GM12878 (cell line): ENCODE measurements at regions not wholly inside any gene's neighbourhood (a gene's known extent, or its start where the extent isn't known, plus 50 kb on each side); places are given as distances from the start of the nearest gene placed in this dataset.

ENCODE experiments used
- ATAC-seq: fragments of 200-7000 bp; cut with Tn5 transposase; 3 replicates; pipeline ENCODE4 v1.9.1; 2020; ENCODE audit warnings: mild to moderate bottlenecking, moderate library complexity
- BruUV-seq: library from RNA; stranded (reverse); fragments of 400-500 nt; replicated peaks from 2 replicates; lab custom pipeline; 2021; lab: Mats Ljungman, UMichigan
- CTCF ChIA-PET: fragments of 300-600 bp; sonication (Branson Sonifier 250); formaldehyde crosslinking; extraction: SDS; loops from one replicate; lab custom pipeline; 2021; ENCODE audit warnings: inconsistent platforms; lab: Yijun Ruan, JAX
- POLR2A ChIA-PET: fragments of 350-600 bp; formaldehyde crosslinking; extraction: SDS; loops from one replicate; lab custom pipeline; 2021; ENCODE audit warnings: inconsistent platforms; lab: Charles Lee
- RAD21 ChIA-PET: fragments of 300-600 bp; sonication (Branson Sonifier 250); formaldehyde crosslinking; loops from one replicate; lab custom pipeline; 2023; ENCODE audit warnings: antibody characterized with exemption; ENCODE audit not compliant: unreplicated experiment; lab: Charles Lee
- SMC1A ChIA-PET: fragments of 300-600 bp; sonication (Branson Sonifier 250); formaldehyde crosslinking; loops from one replicate; lab custom pipeline; 2023; ENCODE audit not compliant: unreplicated experiment, uncharacterized antibody; lab: Charles Lee
- DNase-seq: peaks from one replicate; pipeline ENCODE4 v3.0.0-alpha.2; 2011; ENCODE audit warnings: low read depth, low spot score
- FAIRE-seq: peaks from 3 replicates; lab custom pipeline; 2011; peaks lifted over from hg19 to GRCh38; lab: Jason Lieb, UNC
- H2AFZ ChIP-seq: 2 replicates; pipeline ENCODE4 v1.6.0; 2011; ENCODE audit warnings: low read depth, low read length, control low read depth; ENCODE audit not compliant: control insufficient read depth
- H3K27ac ChIP-seq: 2 replicates; pipeline ENCODE4 v1.5.1; 2011; ENCODE audit warnings: control low read depth; ENCODE audit not compliant: control insufficient read depth, insufficient read depth
- H3K27me3 ChIP-seq, 2 experiments: replicated peaks in 1 of 2; 2 replicates each; pipeline versions ENCODE4 v1.6.0 to v1.6.1; 2011; ENCODE audit warnings: low read length in 1 of 2; ENCODE audit not compliant: control insufficient read depth in 2 of 2, insufficient read depth in 2 of 2
- H3K36me3 ChIP-seq, 2 experiments: 2 replicates each; pipeline ENCODE4 v1.5.1; 2011; ENCODE audit warnings: low read length in 1 of 2; ENCODE audit not compliant: control insufficient read depth in 2 of 2, insufficient read depth in 2 of 2
- H3K4me1 ChIP-seq: 2 replicates; pipeline ENCODE4 v1.6.1; 2011; ENCODE audit warnings: mild to moderate bottlenecking, low read length, moderate library complexity, mixed read lengths; ENCODE audit not compliant: control insufficient read depth, insufficient read depth
- H3K4me2 ChIP-seq: 2 replicates; pipeline ENCODE4 v1.6.0; 2011; ENCODE audit warnings: control low read depth; ENCODE audit not compliant: control insufficient read depth, insufficient read depth
- H3K4me3 ChIP-seq: fragments of 200-600 bp; sonication (generic); 2 replicates; pipeline ENCODE4 v1.5.1; 2016
- H3K79me2 ChIP-seq: 2 replicates; pipeline ENCODE4 v1.6.0; 2011; ENCODE audit warnings: low read length; ENCODE audit not compliant: control insufficient read depth, insufficient read depth
- H3K9ac ChIP-seq: 2 replicates; pipeline ENCODE4 v1.8.0; 2011; ENCODE audit warnings: low read length, control low read depth, mixed read lengths; ENCODE audit not compliant: control insufficient read depth, insufficient read depth
- H3K9me3 ChIP-seq: replicated peaks from 3 replicates; pipeline ENCODE4 v1.5.1; 2011; ENCODE audit warnings: mild to moderate bottlenecking, low read length; ENCODE audit not compliant: control insufficient read depth, insufficient read depth
- H4K20me1 ChIP-seq: 2 replicates; pipeline ENCODE4 v1.6.0; 2011; ENCODE audit not compliant: control insufficient read depth, insufficient read depth
- ATF3 ChIP-seq: IDR thresholded peaks from 2 replicates; pipeline ENCODE4 v1.6.1; 2011; ENCODE audit warnings: low read depth, mild to moderate bottlenecking, low read length, moderate library complexity, borderline replicate concordance; ENCODE audit errors: extremely low read depth
- FOXK2 ChIP-seq: fragments of 450-650 bp; IDR thresholded peaks from 2 replicates; pipeline ENCODE4 v1.6.1; 2017; ENCODE audit warnings: mild to moderate bottlenecking, moderate library complexity
- PBX3 ChIP-seq: IDR thresholded peaks from 2 replicates; pipeline ENCODE4 v1.6.1; 2011; ENCODE audit warnings: mild to moderate bottlenecking, low read depth, low read length, moderate library complexity; ENCODE audit not compliant: insufficient replicate concordance
- TAF1 ChIP-seq: IDR thresholded peaks from 2 replicates; pipeline ENCODE4 v1.6.1; 2011; ENCODE audit warnings: mild to moderate bottlenecking, low read depth, low read length, borderline replicate concordance
- ZBED1 ChIP-seq: IDR thresholded peaks from 2 replicates; pipeline ENCODE4 v1.6.1; 2016; ENCODE audit warnings: borderline replicate concordance
- WGBS: methylation state at CpG from one replicate; pipeline ENCODE4 v1.1.6; 2016; ENCODE audit warnings: low lambda C conversion rate; ENCODE audit not compliant: insufficient replicate concordance, insufficient coverage; ENCODE audit errors: missing lambda C conversion rate; 5-methylcytosine and 5-hydroxymethylcytosine counted together
- in situ Hi-C: fragments of 300-500 bp; cut with MboI; formaldehyde crosslinking; loops from 9 replicates; pipeline ENCODE4 v1.14.3; 2018; ENCODE audit warnings: mixed read lengths
- intact Hi-C: fragments of 100-400 bp; cut with micrococcal nuclease; formaldehyde crosslinking; loops from one replicate; pipeline ENCODE4 v1.14.2; 2022; ENCODE audit not compliant: unreplicated experiment
- TF ChIP-seq, protein P1 (sequence below): IDR thresholded peaks from 2 replicates; pipeline ENCODE4 v1.6.1; 2011; ENCODE audit warnings: low read depth, low read length, improper control_type of control experiment, borderline replicate concordance

GRCh38 chr7:25636871-25637283 lies 408.6 kb upstream of the NPVF start:
- RAD21 ChIA-PET = no interaction called here
- Histone ChIP-seq H4K20me1 (no peaks in the 10 kb centered on the region), H3K4me1 (no peaks in the 10 kb centered on the region), H3K36me3 (no peaks in the 10 kb centered on the region), H3K9me3 (no peaks in the 10 kb centered on the region), H3K4me3 (no peak overlapping the region), H3K9ac (no peak overlapping the region), H3K4me2 (no peak overlapping the region), H3K27ac (no peak overlapping the region), H3K27me3 (peaks cover 0 to 1% of the 10 kb centered on the region in 2 experiments; a peak in 2 of 4 replicates), H2AFZ (no peak overlapping the region), H3K79me2 (no peaks in the 10 kb centered on the region)
- ATAC-seq (no peak), FAIRE-seq (no peak), DNase-seq (no peak)
- TF ChIP-seq ZBED1 (no peak), PBX3 (no peak), FOXK2 (no peak), ATF3 (no peak), TAF1 (no peak)
- TF ChIP-seq, protein P1, sequence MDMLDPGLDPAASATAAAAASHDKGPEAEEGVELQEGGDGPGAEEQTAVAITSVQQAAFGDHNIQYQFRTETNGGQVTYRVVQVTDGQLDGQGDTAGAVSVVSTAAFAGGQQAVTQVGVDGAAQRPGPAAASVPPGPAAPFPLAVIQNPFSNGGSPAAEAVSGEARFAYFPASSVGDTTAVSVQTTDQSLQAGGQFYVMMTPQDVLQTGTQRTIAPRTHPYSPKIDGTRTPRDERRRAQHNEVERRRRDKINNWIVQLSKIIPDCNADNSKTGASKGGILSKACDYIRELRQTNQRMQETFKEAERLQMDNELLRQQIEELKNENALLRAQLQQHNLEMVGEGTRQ = no peak
- in situ Hi-C loops (no loop called here), intact Hi-C loops (no loop called here)
- SMC1A ChIA-PET = no interaction called here
- POLR2A ChIA-PET = no interaction called here
- no TSS peak for BruUV-seq
- 5% methylated on average over 4 of the region's 4 CpGs for WGBS
- CTCF ChIA-PET = no interaction called here
